ENCODE measurements at regions not wholly inside any gene's neighbourhood (a gene's known extent, or its start where the extent isn't known, plus 50 kb on each side); places are given as distances from the start of the nearest gene placed in this dataset.

- no peaks in the 10 kb centered on the region for H3K9me3 ChIP-seq (ENCODE audit: control insufficient read depth, insufficient read depth, low read depth, low read length)
- CTCF ChIA-PET = no interaction called here
- H3K4me3 ChIP-seq (ENCODE audit: low read depth in 2 of 2, low read length in 2 of 2) = no peak overlapping the region
- H3K27me3 ChIP-seq (ENCODE audit: control insufficient read depth, insufficient read depth, low read length) = no peaks in the 10 kb centered on the region
- DNase-seq (ENCODE audit: low read depth, low spot score) (no peak), ATAC-seq (no peak)
- POLR2A ChIA-PET = no interaction called here
- in situ Hi-C loops (cut with HindIII; ENCODE audit: low pct_unique_long_range_greater_than_20kb, low sequenced_read_pairs) (no loop called here), intact Hi-C loops (cut with micrococcal nuclease; ENCODE audit: unreplicated experiment) (no loop called here)
- no TSS peak for BruUV-seq (replicated peaks)
- peaks cover 25% of the 10 kb centered on the region for H3K4me1 ChIP-seq (ENCODE audit: control insufficient read depth, insufficient read depth, low read length)
- no peak for TF ChIP-seq CTCF (IDR thresholded peaks at IDR 0.05)
- no peak for TF ChIP-seq SIN3A (IDR thresholded peaks at IDR 0.05; ENCODE audit: borderline replicate concordance, insufficient read depth, low read depth, low read length)
- TF ChIP-seq REST (IDR thresholded peaks at IDR 0.05; ENCODE audit: insufficient read depth in 1 of 2, low read depth in 2 of 2, low read length in 1 of 2) = no peak
- TF ChIP-seq POLR2AphosphoS5 (IDR thresholded peaks at IDR 0.05; ENCODE audit: low read depth, low read length) = no peak
- TF ChIP-seq TCF7L2 (IDR thresholded peaks at IDR 0.05; ENCODE audit: low read depth, low read length) = no peak
- H3K36me3 ChIP-seq (ENCODE audit: control insufficient read depth, insufficient read depth, low read length) = no peaks in the 10 kb centered on the region; the same call in 1 of the 2 replicates
- H3K27ac ChIP-seq (ENCODE audit: low read length) = no peak overlapping the region
Measured at GRCh38 chr5:134463176-134463720, 51.6 kb upstream of the CDKN2AIPNL start.

- ATAC-seq = no peak
- no peak for DNase-seq (ENCODE audit: low read depth, low spot score)
- Histone ChIP-seq H3K27ac (ENCODE audit: low read length) (no peak overlapping the region), H3K4me3 (ENCODE audit: low read depth in 2 of 2, low read length in 2 of 2) (no peak overlapping the region), H3K4me1 (ENCODE audit: control insufficient read depth, insufficient read depth, low read length) (peaks cover 20% of the 10 kb centered on the region), H3K36me3 (ENCODE audit: control insufficient read depth, insufficient read depth, low read length) (no peaks in the 10 kb centered on the region; the same call in 1 of the 2 replicates), H3K27me3 (ENCODE audit: control insufficient read depth, insufficient read depth, low read length) (no peaks in the 10 kb centered on the region), H3K9me3 (ENCODE audit: control insufficient read depth, insufficient read depth, low read depth, low read length) (no peaks in the 10 kb centered on the region)
- POLR2A ChIA-PET = no interaction called here
- TF ChIP-seq SIN3A (IDR thresholded peaks at IDR 0.05; ENCODE audit: borderline replicate concordance, insufficient read depth, low read depth, low read length) = no peak
- no peak for TF ChIP-seq CTCF (IDR thresholded peaks at IDR 0.05)
- no peak for TF ChIP-seq POLR2AphosphoS5 (IDR thresholded peaks at IDR 0.05; ENCODE audit: low read depth, low read length)
- no peak for TF ChIP-seq TCF7L2 (IDR thresholded peaks at IDR 0.05; ENCODE audit: low read depth, low read length)
- TF ChIP-seq REST (IDR thresholded peaks at IDR 0.05; ENCODE audit: insufficient read depth in 1 of 2, low read depth in 2 of 2, low read length in 1 of 2) = no peak
- no TSS peak for BruUV-seq (replicated peaks)
- CTCF ChIA-PET = no interaction called here
- in situ Hi-C loops (cut with HindIII; ENCODE audit: low pct_unique_long_range_greater_than_20kb, low sequenced_read_pairs) = no loop called here
- intact Hi-C loops (cut with micrococcal nuclease; ENCODE audit: unreplicated experiment) = no loop called here
Measured at GRCh38 chr5:134462761-134463160, 51.1 kb upstream of the CDKN2AIPNL start.
